ENCODE measurements at regions not wholly inside any gene's neighbourhood (a gene's known extent, or its start where the extent isn't known, plus 50 kb on each side); places are given as distances from the start of the nearest gene placed in this dataset.

DNA sequence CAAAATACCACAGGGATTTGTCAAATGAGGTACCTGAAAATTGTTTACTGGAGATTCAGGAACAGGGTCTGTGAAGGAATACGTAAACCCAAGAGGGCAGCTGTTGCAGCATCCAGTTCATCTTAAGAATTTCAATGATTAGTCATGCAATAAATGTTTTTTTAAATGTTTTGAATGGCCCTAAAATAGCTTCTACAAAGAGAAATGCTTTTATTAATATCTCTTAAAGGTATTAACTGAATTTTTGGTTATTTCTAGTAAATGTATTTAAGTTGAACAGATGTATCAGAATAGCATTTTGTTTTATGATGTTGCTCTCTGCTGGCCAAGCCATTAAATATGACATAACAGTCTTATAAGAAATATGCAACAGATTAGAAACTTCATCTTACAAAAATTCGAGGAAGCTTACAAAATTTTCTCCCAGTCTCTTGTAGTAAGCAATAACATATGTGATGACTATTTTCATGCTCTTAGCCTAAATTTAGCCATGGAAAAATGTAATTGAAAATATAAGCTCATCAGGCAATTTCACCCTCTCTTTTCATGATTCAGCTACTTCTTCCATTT lies 863.9 kb downstream of the SUCLG1 start:
- TF ChIP-seq CTCF (IDR thresholded peaks at IDR 0.05): no peak
- no peak for TF ChIP-seq POLR2A (IDR thresholded peaks at IDR 0.05)
- H3K9me3 ChIP-seq: peaks cover 0 to 10% (median 0%) of the 10 kb centered on the region in 12 donors
- no peak overlapping the region for H3K27ac ChIP-seq
- DNase-seq (no peak), ATAC-seq (no peak)
- H3K4me3 ChIP-seq: no peak overlapping the region
- H3K36me3 ChIP-seq: no peaks in the 10 kb centered on the region
- WGBS, 4 donors: 64 to 75% (median 67%) methylated on average over 2 of the region's 2 CpGs
- no peaks in the 10 kb centered on the region for H3K27me3 ChIP-seq
- H3K4me1 ChIP-seq: no peaks in the 10 kb centered on the region
- intact Hi-C loops (cut with DNase I): no loop called here

- 82 to 88% (median 87%) methylated on average over 5 of the region's 5 CpGs for WGBS, 4 donors
- Histone ChIP-seq H3K27me3 (no peaks in the 10 kb centered on the region), H3K4me1 (no peaks in the 10 kb centered on the region), H3K9me3 (peaks cover 0 to 3% (median 0%) of the 10 kb centered on the region in 12 donors), H3K36me3 (no peaks in the 10 kb centered on the region), H3K27ac (no peak overlapping the region), H3K4me3 (no peak overlapping the region)
- DNase-seq: no peak
- TF ChIP-seq CTCF (IDR thresholded peaks at IDR 0.05): no peak
- no peak for TF ChIP-seq POLR2A (IDR thresholded peaks at IDR 0.05)
- intact Hi-C loops (cut with DNase I): no loop called here
- no peak for ATAC-seq
Observed at GRCh38 chr2:83594241-83595120, 864.6 kb downstream of the SUCLG1 start.

DNA sequence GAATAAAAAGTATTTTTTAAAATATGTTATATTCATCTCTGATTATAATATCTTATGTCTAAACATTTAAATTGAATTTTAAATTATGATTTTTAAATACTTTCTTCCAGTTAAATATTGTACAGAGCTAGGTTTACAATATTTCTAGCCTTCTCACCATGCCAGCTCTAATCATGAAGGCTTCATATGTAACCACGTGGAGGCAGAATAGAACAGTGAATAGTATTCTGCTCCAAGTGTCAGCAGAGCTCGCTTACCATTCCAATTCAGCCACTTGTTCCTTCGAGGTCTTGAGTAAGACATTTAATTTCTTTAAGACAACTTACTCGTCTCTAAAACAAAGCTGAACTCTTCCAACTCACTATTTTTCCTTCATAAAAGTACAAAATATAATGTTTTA lies 871.8 kb downstream of the SUCLG1 start:
- H3K4me1 ChIP-seq: no peaks in the 10 kb centered on the region
- H3K4me3 ChIP-seq: no peak overlapping the region
- no peaks in the 10 kb centered on the region for H3K27me3 ChIP-seq
- DNase-seq (no peak), ATAC-seq (no peak)
- TF ChIP-seq POLR2A (IDR thresholded peaks at IDR 0.05) (no peak), CTCF (IDR thresholded peaks at IDR 0.05) (no peak)
- 78 to 84% (median 80%) methylated on average over 4 of the region's 4 CpGs for WGBS, 4 donors
- intact Hi-C loops (cut with DNase I): no loop called here
- no peak overlapping the region for H3K27ac ChIP-seq
- H3K9me3 ChIP-seq: no peaks in the 10 kb centered on the region
- no peaks in the 10 kb centered on the region for H3K36me3 ChIP-seq

- Histone ChIP-seq H3K4me3 (no peak overlapping the region), H3K9me3 (no peaks in the 10 kb centered on the region), H3K4me1 (no peaks in the 10 kb centered on the region), H3K27me3 (no peaks in the 10 kb centered on the region), H3K36me3 (no peaks in the 10 kb centered on the region), H3K27ac (no peak overlapping the region)
- no peak for DNase-seq
- ATAC-seq: no peak
- intact Hi-C loops (cut with DNase I): no loop called here
- TF ChIP-seq POLR2A (IDR thresholded peaks at IDR 0.05): no peak
- no peak for TF ChIP-seq CTCF (IDR thresholded peaks at IDR 0.05)
- 69 to 82% (median 79%) methylated on average over 2 of the region's 2 CpGs for whole genome bisulfite sequencing, 4 donors
Observed at GRCh38 chr2:83585250-83585649, 873.8 kb downstream of the SUCLG1 start.

Data from heart left ventricle (tissue), 16 donors.